NCI-H1694 (cell line): ENCODE measurements at regions not wholly inside any gene's neighbourhood (a gene's known extent, or its start where the extent isn't known, plus 50 kb on each side); places are given as distances from the start of the nearest gene placed in this dataset.
A peak's percentile ranks its signal among the peaks of the same experiment; 100 is the strongest.

Experiments
- DNase-seq: peaks from one replicate; lab custom pipeline; 2025; lab: John Stamatoyannopoulos, UW

- DNase-seq, result no peak
These were observed 70.2 kb downstream of the RND3 start for GRCh38 chr2:150417278-150417677.

DNA sequence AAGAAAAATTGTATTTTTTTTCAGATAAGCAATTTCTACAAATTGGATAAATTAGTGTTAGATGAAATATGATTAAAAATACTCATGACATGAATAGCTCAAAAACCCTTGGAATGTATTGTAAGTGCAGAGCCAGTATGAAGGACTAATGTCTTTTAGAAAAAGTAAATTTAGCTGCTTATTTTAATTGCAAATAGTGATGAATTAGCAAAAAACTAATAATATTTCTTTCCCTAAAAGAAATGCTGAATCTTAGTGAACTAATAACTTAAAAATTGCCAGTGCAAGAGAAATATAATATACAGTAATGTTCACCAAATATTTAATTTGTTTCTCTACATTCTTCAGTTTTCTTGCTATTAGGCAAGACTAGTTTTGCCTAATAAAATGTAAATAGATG is 72.4 kb downstream of the RND3 start:
- no peak for DNase-seq

DNA sequence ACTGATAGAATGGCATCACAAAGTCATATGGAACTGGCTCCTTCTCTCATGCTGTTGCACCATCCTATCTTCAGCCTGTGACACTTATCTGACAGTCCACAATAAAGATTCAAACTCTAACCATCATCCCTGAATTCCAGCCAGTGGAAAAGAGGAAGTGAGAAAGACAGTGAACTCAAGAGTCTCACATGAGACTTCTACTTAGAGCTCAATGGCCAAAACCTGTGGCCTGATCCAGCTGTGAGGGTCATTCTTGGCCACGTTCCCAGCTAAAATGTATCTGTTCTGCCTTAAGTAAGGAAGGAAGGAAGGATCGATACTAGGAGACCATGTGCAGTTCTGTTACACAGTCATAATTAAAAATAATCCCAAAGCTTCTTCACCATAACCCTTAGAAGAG is 73.6 kb downstream of the RND3 start:
- no peak for DNase-seq

DNA sequence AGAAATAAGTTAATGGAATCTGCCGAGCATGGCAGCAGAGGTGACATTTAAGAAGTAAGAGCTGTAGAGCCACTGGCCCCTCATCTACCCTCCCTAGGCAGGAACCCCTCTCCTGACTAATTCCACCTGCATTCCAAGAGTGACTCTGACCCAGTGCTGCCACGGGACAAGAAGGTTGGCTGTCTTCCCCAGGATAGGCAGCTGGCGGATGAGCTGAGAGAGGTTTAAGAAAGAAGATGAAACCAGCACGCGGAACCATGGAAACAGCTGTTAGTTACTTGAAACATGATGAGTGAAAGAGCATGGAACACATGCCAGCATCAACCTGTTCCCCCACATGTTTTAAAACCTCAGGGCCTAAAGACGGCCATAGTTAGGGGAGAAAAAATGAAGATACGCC is 74.1 kb downstream of the RND3 start:
- DNase-seq, result no peak

DNA sequence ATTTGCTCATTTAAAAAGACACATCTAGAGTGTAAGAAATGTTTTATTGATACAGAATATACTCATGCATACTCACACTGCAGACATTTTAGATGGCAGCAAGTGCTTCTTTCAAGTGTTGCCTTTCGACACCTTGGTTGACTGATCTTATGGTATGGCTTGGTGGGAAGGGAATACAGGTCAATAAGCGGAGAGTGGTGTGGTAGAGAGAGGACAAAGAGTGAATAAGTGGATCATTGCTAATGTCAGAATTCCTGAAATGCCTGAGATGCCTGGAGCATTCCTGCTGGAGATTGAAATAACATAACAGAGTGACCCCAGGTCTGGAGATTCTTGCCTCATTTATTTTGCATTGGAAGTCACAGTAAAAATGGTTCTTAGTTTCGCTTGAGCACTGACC is 76.7 kb downstream of the RND3 start:
- no peak for DNase-seq

DNA sequence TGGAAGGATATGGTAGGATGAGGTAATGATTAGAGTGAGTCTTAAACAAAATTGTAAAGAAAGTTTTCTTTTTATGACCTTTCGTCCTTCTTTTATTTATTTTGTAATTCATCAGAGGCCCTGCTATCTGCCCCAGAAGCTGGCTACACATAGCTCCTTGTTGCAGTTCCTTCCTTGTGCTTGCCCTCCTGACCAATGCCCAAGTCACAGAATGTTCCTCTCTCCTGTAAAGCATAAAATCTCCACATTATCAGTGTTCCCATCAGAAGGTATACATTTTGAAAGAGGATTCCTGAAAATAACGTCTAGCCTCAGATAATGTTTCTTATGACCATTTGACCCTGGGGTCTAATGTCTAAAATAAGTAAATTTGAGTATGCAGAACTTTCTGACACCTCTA is 78.3 kb downstream of the RND3 start:
- no peak for DNase-seq

GRCh38 chr2:150404147-150404546 is 83.3 kb downstream of the RND3 start:
- DNase-seq, result no peak

GRCh38 chr2:150403457-150403856 is 84.0 kb downstream of the RND3 start:
- DNase-seq, result no peak

DNA sequence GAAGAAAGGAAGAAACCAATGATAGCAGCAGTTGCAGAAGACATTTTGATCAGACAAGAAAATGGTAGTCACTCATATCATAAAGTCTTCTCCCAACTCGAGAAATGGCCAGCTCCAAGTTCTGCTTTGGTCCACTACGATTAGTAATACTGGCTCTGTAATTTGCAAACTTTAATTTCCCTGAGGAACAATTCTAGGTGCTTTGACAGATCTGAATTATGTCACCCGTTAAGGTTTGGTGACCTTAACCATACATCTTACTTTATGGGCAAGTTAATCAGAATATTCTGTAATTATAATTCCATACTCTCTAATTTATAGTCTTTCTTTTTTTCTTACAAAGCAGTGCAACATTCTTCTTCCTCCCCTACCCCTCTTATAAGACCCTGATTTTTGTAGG is 84.5 kb downstream of the RND3 start:
- DNase-seq, result no peak

- DNase-seq, result no peak
These were observed 86.6 kb downstream of the RND3 start for GRCh38 chr2:150400849-150401248.

- DNase-seq, result no peak
These were observed 94.9 kb downstream of the RND3 start for GRCh38 chr2:150392614-150393013.

- DNase-seq, result no peak
These were observed 95.7 kb downstream of the RND3 start for GRCh38 chr2:150391779-150392178.

GRCh38 chr2:150389447-150389846 is 98.0 kb downstream of the RND3 start:
- no peak for DNase-seq

GRCh38 chr2:150388289-150388625 is 99.2 kb downstream of the RND3 start:
- DNase-seq, result no peak

DNA sequence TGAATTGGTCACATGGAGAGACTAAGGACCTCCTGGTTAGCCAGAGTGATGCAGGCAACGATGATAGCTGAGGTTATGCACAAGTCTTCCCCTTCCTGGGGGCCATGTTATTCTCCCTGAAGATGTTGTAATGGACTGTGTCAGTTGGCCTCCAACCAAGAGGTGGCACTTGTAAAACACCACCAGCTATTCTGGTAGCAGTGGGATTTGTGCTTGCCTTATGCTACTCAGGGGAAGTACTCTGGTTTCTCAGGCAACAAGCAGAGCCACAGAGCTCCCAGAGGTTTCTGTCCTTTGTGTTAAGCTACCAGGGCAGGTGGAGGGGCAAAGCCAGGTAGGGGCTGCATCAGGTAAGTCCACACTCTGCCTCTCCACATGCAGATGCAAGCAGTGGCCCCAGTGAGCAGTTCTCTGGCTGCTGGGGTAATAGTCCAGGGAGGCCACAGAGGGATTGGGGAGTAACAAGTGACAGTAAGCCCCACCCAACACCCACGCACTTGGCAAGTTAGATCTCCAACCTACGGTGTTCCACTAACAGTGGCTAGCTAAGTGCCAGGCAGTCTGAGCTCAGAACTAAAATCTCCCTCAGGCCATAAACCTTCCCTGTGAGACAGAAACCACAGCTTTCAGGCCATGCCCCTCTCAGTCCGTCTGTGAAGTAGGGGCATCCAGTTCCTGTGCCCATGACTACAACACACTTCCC is 99.7 kb downstream of the RND3 start:
- no peak for DNase-seq

- DNase-seq, result no peak
These were observed 102.3 kb downstream of the RND3 start for GRCh38 chr2:150385211-150385610.

DNA sequence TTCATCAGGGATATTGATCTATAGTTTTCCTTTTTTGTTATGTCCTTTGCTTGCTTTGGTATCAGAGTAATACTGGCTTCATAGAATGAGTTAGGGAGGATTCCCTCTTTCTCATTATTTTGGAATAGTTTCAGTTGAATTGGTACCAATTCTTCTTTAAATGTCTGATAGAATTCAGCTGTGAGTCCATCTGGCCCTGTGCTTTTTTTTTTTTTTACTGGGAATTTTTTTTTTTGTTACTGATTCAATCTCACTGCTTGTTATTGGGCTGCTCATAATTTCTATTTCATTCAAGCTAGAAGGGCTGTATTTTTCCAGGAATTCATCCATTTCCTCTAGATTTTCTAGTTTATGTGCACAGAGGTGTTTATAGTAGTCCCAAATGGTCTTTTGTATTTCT is 103.9 kb downstream of the RND3 start:
- DNase-seq, result peak; percentile 4

DNA sequence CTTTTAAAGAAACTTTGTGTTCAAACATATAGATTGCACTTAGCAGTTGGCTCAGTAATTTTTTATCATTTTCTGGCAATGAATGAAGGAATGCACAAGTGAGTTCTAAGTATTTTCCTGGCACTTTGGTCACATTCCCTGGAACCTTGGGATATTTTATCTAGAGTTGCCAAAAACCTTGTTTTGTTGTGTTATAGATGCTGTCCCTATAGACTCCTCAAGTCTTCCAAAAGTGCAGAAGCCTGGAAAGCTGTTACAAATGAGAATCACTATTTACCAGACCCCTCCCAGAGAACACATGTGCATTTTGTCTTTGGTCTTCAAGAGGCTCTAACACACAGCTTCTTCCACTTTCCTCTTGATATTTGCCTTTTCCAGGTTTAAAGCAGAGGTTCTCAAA is 108.3 kb downstream of the RND3 start:
- DNase-seq, result no peak

- DNase-seq, result no peak
These were observed 108.8 kb downstream of the RND3 start for GRCh38 chr2:150378686-150379085.

- DNase-seq, result no peak
These were observed 110.7 kb downstream of the RND3 start for GRCh38 chr2:150376553-150377335.

- no peak for DNase-seq
These were observed 112.1 kb downstream of the RND3 start for GRCh38 chr2:150375333-150375732.

DNA sequence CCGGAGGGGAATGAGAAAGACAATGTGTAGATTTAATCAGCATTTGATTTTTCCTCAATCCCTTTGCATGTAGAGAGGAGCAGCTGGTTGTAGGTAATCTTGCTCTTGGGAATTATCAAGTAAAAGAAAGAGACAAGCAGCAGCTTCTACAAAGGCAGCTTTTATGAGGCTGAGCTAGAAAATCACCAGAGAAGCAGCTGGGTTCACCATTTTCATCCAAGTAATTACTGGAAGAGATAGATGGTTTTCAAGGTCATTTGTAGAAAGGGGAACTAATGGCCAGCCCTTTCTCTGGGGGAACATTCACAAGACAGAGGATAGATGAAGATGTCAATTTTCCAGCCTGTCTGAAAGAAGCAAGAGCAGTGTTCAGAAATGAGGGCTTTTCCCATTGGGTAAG is 113.0 kb downstream of the RND3 start:
- DNase-seq, result no peak

GRCh38 chr2:150373374-150373773 is 114.1 kb downstream of the RND3 start:
- no peak for DNase-seq
